Naive thymus-derived CD8-positive, alpha-beta T cell (primary cell): ENCODE measurements at regions not wholly inside any gene's neighbourhood (a gene's known extent, or its start where the extent isn't known, plus 50 kb on each side); places are given as distances from the start of the nearest gene placed in this dataset.

Experiments used
- ATAC-seq, 2 donors: fragments of 150-1000 bp; cut with Tn5 transposase in 1 of 2; sonication (Bioruptor Pico), chemical (Tn5 transposase) in 1 of 2; 1 replicate in 1 of 2; 2 replicates in 1 of 2; pipeline ENCODE4 v1.10.0; 2021; ENCODE audit warnings: mild to moderate bottlenecking in 2 of 2, moderate library complexity in 2 of 2
- POLR2A ChIA-PET: fragments of 350-600 bp; sonication (Branson Sonifier 250); formaldehyde crosslinking; loops from one replicate; lab custom pipeline; 2021; ENCODE audit warnings: antibody characterized with exemption; lab: Charles Lee
- DNase-seq, 10 donors: peaks; one replicate each; pipeline versions ENCODE4 v3.0.0 to v3.0.0-alpha.2; 2020 to 2022
- H3K27ac Mint-ChIP-seq, 10 donors: one replicate each; pipeline ENCODE4 v1.8.0; 2020 to 2022; ENCODE audit warnings: mild to moderate bottlenecking in 10 of 10, mixed read lengths in 10 of 10, moderate library complexity in 4 of 10, inconsistent platforms in 1 of 10
- H3K27me3 Mint-ChIP-seq, 5 donors: one replicate each; pipeline ENCODE4 v1.8.0; 2021 to 2022; ENCODE audit warnings: mixed read lengths in 5 of 5
- H3K36me3 Mint-ChIP-seq, 3 donors: one replicate each; pipeline ENCODE4 v1.8.0; 2020 to 2022; ENCODE audit warnings: mixed read lengths in 3 of 3, mild to moderate bottlenecking in 2 of 3, inconsistent platforms in 1 of 3
- H3K4me1 Mint-ChIP-seq, 4 donors: one replicate each; pipeline ENCODE4 v1.8.0; 2021 to 2022; ENCODE audit warnings: mixed read lengths in 4 of 4
- H3K4me3 Mint-ChIP-seq, 10 donors: one replicate each; pipeline ENCODE4 v1.8.0; 2020 to 2022; ENCODE audit warnings: mild to moderate bottlenecking in 10 of 10, mixed read lengths in 10 of 10, moderate library complexity in 6 of 10, inconsistent platforms in 1 of 10
- H3K9me3 Mint-ChIP-seq, 9 donors: one replicate each; pipeline ENCODE4 v1.8.0; 2020 to 2022; ENCODE audit warnings: mixed read lengths in 9 of 9, mild to moderate bottlenecking in 3 of 9, inconsistent platforms in 1 of 9, moderate library complexity in 1 of 9

DNA sequence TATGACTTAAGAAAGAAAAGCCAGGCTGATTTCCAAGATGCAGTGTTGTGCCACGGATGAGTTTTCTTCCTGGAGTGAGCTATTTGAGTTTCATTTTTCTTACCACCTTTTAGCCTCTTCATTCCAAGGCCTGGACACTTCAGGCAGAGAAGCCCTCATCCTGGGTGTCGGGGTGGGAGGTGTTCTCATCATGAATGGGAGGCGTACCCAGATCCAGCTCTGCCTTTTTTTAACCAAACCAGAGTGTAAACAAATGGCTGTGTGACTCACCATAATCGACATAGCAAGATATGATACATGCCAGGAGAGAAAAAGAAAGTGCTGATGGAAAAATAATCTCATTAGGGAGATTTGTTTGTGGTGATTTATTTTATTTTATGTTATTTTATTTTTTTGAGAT is 79.9 kb downstream of the ARF6 start:
- peak overlapping the region; percentile 93 to 98 (median 96) for H3K27ac Mint-ChIP-seq
- no peaks in the 10 kb centered on the region for H3K27me3 Mint-ChIP-seq
- ATAC-seq (peak in 1 of 2 donors; percentile 19), DNase-seq (peak in 4 of 10 donors; percentile 16 to 21 (median 18))
- peak overlapping the region; percentile 68 to 90 (median 83) for H3K4me3 Mint-ChIP-seq
- no peaks in the 10 kb centered on the region for H3K36me3 Mint-ChIP-seq
- H3K4me1 Mint-ChIP-seq = peaks cover 47 to 88% (median 73%) of the 10 kb centered on the region in 4 donors
- POLR2A ChIA-PET = interaction anchor here (0.8 to 11.4 kb wide), 17 partner anchors 9 to 132 kb away, joined by 3 to 173 read pairs (median 7); partner anchors contain the start of gene ARF6
- peaks cover 0 to 1% (median 0%) of the 10 kb centered on the region in 9 donors for H3K9me3 Mint-ChIP-seq

DNA sequence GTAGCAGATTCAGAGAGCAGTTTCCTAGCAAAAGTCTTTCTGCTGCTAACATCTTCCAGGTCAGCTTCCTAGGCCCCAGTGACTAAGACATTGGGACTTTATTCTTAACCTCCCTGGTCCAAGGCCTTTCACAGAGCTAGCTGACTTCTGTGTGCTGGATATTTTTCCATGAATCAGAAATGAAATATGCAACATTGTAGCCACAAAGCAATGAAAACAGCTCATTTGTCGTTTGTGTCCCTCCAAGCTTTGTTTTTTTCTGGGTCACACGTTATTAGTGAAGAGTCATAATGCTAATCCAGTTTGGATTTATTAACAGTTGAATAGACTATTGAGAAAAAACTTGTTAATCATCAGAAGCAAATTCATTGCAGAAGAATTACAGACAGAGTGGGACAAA is 82.4 kb downstream of the ARF6 start:
- peaks cover 54 to 97% (median 82%) of the 10 kb centered on the region in 4 donors for H3K4me1 Mint-ChIP-seq
- POLR2A ChIA-PET = interaction anchor here (0.6 to 11.4 kb wide), 11 partner anchors 12 to 374 kb away, joined by 3 to 173 read pairs (median 5); partner anchors contain the start of gene ARF6
- ATAC-seq = no peak
- DNase-seq = no peak
- H3K4me3 Mint-ChIP-seq = peak overlapping the region in 1 of 10 donors; percentile 22
- H3K27ac Mint-ChIP-seq = peak overlapping the region; percentile 48 to 98 (median 90)
- no peaks in the 10 kb centered on the region for H3K27me3 Mint-ChIP-seq
- peaks cover 0 to 1% (median 0%) of the 10 kb centered on the region in 9 donors for H3K9me3 Mint-ChIP-seq
- no peaks in the 10 kb centered on the region for H3K36me3 Mint-ChIP-seq

- Mint-ChIP-seq H3K27ac (peak overlapping the region; percentile 48 to 98 (median 90)), H3K9me3 (peaks cover 0 to 1% (median 0%) of the 10 kb centered on the region in 9 donors), H3K4me3 (peak overlapping the region in 1 of 10 donors; percentile 45), H3K36me3 (no peaks in the 10 kb centered on the region), H3K27me3 (no peaks in the 10 kb centered on the region), H3K4me1 (peaks cover 54 to 97% (median 82%) of the 10 kb centered on the region in 4 donors)
- DNase-seq = no peak
- POLR2A ChIA-PET = interaction anchor here (0.6 to 11.4 kb wide), 8 partner anchors 25 to 374 kb away, joined by 3 to 173 read pairs (median 10); partner anchors contain the start of gene ARF6
- ATAC-seq = no peak
Measured at GRCh38 chr14:49975799-49976198, 82.9 kb downstream of the ARF6 start.

- peaks cover 0 to 6% (median 2%) of the 10 kb centered on the region in 3 donors for H3K36me3 Mint-ChIP-seq
- peaks cover 48 to 95% (median 81%) of the 10 kb centered on the region in 4 donors for H3K4me1 Mint-ChIP-seq
- peak; percentile 83 to 94 for ATAC-seq
- POLR2A ChIA-PET = interaction anchor here (0.6 to 11.4 kb wide), 15 partner anchors 15 to 130 kb away, joined by 3 to 173 read pairs (median 6); partner anchors contain the start of gene ARF6
- peak in 6 of 10 donors; percentile 22 to 77 (median 51) for DNase-seq
- H3K27ac Mint-ChIP-seq = peak overlapping the region; percentile 90 to 98 (median 95)
- H3K4me3 Mint-ChIP-seq = peak overlapping the region; percentile 55 to 85 (median 76)
- peaks cover 0 to 1% (median 0%) of the 10 kb centered on the region in 9 donors for H3K9me3 Mint-ChIP-seq
- H3K27me3 Mint-ChIP-seq = no peaks in the 10 kb centered on the region
Measured at GRCh38 chr14:49977126-49977841, 84.4 kb downstream of the ARF6 start.

- H3K36me3 Mint-ChIP-seq = peaks cover 0 to 6% (median 2%) of the 10 kb centered on the region in 3 donors
- peak overlapping the region; percentile 36 to 98 (median 94) for H3K27ac Mint-ChIP-seq
- POLR2A ChIA-PET = interaction anchor here (0.8 to 11.4 kb wide), 10 partner anchors 9 to 102 kb away, joined by 3 to 173 read pairs (median 3); partner anchors contain the start of gene ARF6
- no peak for DNase-seq
- no peaks in the 10 kb centered on the region for H3K27me3 Mint-ChIP-seq
- H3K4me3 Mint-ChIP-seq = peak overlapping the region in 4 of 10 donors; percentile 36 to 83 (median 61)
- H3K4me1 Mint-ChIP-seq = peaks cover 44 to 81% (median 70%) of the 10 kb centered on the region in 4 donors
- no peak for ATAC-seq
- H3K9me3 Mint-ChIP-seq = peaks cover 0 to 1% (median 0%) of the 10 kb centered on the region in 9 donors
Measured at GRCh38 chr14:49980027-49980426, 87.1 kb downstream of the ARF6 start.

- peak overlapping the region in 9 of 10 donors; percentile 13 to 98 (median 70) for H3K27ac Mint-ChIP-seq
- POLR2A ChIA-PET = interaction anchor here (0.7 to 1.1 kb wide), 2 partner anchors 42 to 111 kb away, joined by 4 to 6 read pairs; no protein-coding TSS in a partner anchor
- peaks cover 0 to 6% (median 2%) of the 10 kb centered on the region in 3 donors for H3K36me3 Mint-ChIP-seq
- H3K9me3 Mint-ChIP-seq = no peaks in the 10 kb centered on the region
- DNase-seq = no peak
- no peaks in the 10 kb centered on the region for H3K27me3 Mint-ChIP-seq
- H3K4me1 Mint-ChIP-seq = peaks cover 34 to 63% (median 55%) of the 10 kb centered on the region in 4 donors
- ATAC-seq = no peak
- peak overlapping the region in 3 of 10 donors; percentile 1 to 51 (median 12) for H3K4me3 Mint-ChIP-seq
Measured at GRCh38 chr14:49982082-49982481, 89.2 kb downstream of the ARF6 start.

GRCh38 chr14:49982501-49982951 is 89.6 kb downstream of the ARF6 start:
- Mint-ChIP-seq H3K27me3 (no peaks in the 10 kb centered on the region), H3K4me1 (peaks cover 30 to 58% (median 50%) of the 10 kb centered on the region in 4 donors), H3K36me3 (peaks cover 0 to 6% (median 4%) of the 10 kb centered on the region in 3 donors), H3K27ac (peak overlapping the region in 6 of 10 donors; percentile 50 to 91 (median 77)), H3K4me3 (peak overlapping the region in 1 of 10 donors; percentile 37), H3K9me3 (no peaks in the 10 kb centered on the region)
- ATAC-seq (no peak), DNase-seq (no peak)
- POLR2A ChIA-PET = interaction anchor here (0.7 kb wide), 3 partner anchors 8 to 27 kb away, joined by 4 read pairs; no protein-coding TSS in a partner anchor

- ATAC-seq = no peak
- DNase-seq = no peak
- Mint-ChIP-seq H3K27me3 (no peaks in the 10 kb centered on the region), H3K9me3 (no peaks in the 10 kb centered on the region), H3K36me3 (peaks cover 0 to 6% (median 4%) of the 10 kb centered on the region in 3 donors), H3K4me1 (peaks cover 17 to 39% (median 31%) of the 10 kb centered on the region in 4 donors), H3K4me3 (no peak overlapping the region), H3K27ac (peak overlapping the region in 2 of 10 donors; percentile 14 to 37)
- POLR2A ChIA-PET = interaction anchor here (0.6 kb wide), 1 partner anchor 131 kb away, joined by 7 read pairs; no protein-coding TSS in a partner anchor
Measured at GRCh38 chr14:49984424-49984823, 91.5 kb downstream of the ARF6 start.

GRCh38 chr14:49986343-49987014 is 93.6 kb downstream of the ARF6 start:
- no peaks in the 10 kb centered on the region for H3K27me3 Mint-ChIP-seq
- H3K4me3 Mint-ChIP-seq = no peak overlapping the region
- ATAC-seq = no peak
- peaks cover 0 to 4% (median 3%) of the 10 kb centered on the region in 3 donors for H3K36me3 Mint-ChIP-seq
- POLR2A ChIA-PET = interaction anchor here (0.6 to 1.5 kb wide), 3 partner anchors 14 to 94 kb away, joined by 3 to 6 read pairs (median 3); no protein-coding TSS in a partner anchor
- no peaks in the 10 kb centered on the region for H3K9me3 Mint-ChIP-seq
- DNase-seq = no peak
- peak overlapping the region in 2 of 10 donors; percentile 43 to 72 for H3K27ac Mint-ChIP-seq
- peaks cover 9 to 24% (median 18%) of the 10 kb centered on the region in 4 donors for H3K4me1 Mint-ChIP-seq

GRCh38 chr14:49988080-49988990 is 95.5 kb downstream of the ARF6 start:
- POLR2A ChIA-PET = interaction anchor here (0.6 to 1.1 kb wide), 2 partner anchors 13 to 30 kb away, joined by 3 to 7 read pairs; no protein-coding TSS in a partner anchor
- no peak overlapping the region for H3K27ac Mint-ChIP-seq
- H3K36me3 Mint-ChIP-seq = peaks cover 0 to 2% (median 0%) of the 10 kb centered on the region in 3 donors
- peaks cover 9 to 16% (median 14%) of the 10 kb centered on the region in 4 donors for H3K4me1 Mint-ChIP-seq
- no peak overlapping the region for H3K4me3 Mint-ChIP-seq
- no peaks in the 10 kb centered on the region for H3K27me3 Mint-ChIP-seq
- DNase-seq (no peak), ATAC-seq (no peak)
- no peaks in the 10 kb centered on the region for H3K9me3 Mint-ChIP-seq

DNA sequence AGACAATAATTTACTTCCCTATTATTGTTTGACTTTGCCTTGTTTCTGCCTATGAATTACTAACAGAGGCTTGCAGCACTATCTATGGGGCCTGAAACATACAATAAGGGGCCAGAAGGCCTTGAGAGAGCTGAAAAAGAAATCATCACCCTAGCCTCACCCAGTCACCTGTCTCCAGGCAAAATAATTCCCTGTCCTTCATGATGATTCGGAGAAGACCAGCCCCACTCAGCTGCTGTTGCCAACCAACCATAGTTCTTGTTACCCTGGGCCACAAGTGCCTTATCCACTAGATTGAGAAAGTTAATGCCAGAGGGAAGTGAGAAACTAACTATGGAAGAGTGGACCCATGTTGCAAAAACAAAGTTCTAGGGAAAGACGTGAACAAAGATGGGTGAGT is 97.1 kb downstream of the ARF6 start:
- peaks cover 6 to 16% (median 11%) of the 10 kb centered on the region in 4 donors for H3K4me1 Mint-ChIP-seq
- no peaks in the 10 kb centered on the region for H3K27me3 Mint-ChIP-seq
- H3K36me3 Mint-ChIP-seq = peaks cover 0 to 3% (median 0%) of the 10 kb centered on the region in 3 donors
- POLR2A ChIA-PET = interaction anchor here (1.0 to 2.0 kb wide), 5 partner anchors 10 to 97 kb away, joined by 3 to 6 read pairs (median 5); partner anchors contain the start of gene ARF6
- H3K27ac Mint-ChIP-seq = peak overlapping the region in 4 of 10 donors; percentile 24 to 61 (median 35)
- ATAC-seq (no peak), DNase-seq (no peak)
- H3K9me3 Mint-ChIP-seq = no peaks in the 10 kb centered on the region
- no peak overlapping the region for H3K4me3 Mint-ChIP-seq
